ENCODE measurements at regions not wholly inside any gene's neighbourhood (a gene's known extent, or its start where the extent isn't known, plus 50 kb on each side); places are given as distances from the start of the nearest gene placed in this dataset.

DNA sequence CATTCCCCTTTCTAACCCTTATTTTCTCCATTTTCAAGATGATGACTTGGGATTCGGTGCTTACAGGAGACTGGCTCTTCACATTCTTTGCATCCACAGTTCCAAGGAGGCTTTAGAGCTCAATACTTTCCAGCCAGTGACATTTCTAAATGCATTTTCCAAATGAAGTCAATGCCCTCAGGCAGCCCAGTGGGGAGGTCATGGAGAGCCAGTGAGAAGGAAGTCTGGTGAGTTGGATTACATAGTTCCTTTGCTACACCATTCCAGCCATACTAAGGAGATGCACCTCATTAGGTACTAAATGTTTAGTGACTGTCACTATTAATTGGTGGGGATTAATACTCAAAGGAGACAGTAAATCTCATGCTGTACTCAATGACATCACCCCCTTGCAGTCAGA lies 248.1 kb downstream of the LRRN1 start:
- TF ChIP-seq, protein P1, sequence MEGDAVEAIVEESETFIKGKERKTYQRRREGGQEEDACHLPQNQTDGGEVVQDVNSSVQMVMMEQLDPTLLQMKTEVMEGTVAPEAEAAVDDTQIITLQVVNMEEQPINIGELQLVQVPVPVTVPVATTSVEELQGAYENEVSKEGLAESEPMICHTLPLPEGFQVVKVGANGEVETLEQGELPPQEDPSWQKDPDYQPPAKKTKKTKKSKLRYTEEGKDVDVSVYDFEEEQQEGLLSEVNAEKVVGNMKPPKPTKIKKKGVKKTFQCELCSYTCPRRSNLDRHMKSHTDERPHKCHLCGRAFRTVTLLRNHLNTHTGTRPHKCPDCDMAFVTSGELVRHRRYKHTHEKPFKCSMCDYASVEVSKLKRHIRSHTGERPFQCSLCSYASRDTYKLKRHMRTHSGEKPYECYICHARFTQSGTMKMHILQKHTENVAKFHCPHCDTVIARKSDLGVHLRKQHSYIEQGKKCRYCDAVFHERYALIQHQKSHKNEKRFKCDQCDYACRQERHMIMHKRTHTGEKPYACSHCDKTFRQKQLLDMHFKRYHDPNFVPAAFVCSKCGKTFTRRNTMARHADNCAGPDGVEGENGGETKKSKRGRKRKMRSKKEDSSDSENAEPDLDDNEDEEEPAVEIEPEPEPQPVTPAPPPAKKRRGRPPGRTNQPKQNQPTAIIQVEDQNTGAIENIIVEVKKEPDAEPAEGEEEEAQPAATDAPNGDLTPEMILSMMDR (IDR thresholded peaks at IDR 0.05): no peak
- no peak for TF ChIP-seq POLR2A (IDR thresholded peaks at IDR 0.05)
